Heart left ventricle (tissue), 16 donors: ENCODE measurements at regions not wholly inside any gene's neighbourhood (a gene's known extent, or its start where the extent isn't known, plus 50 kb on each side); places are given as distances from the start of the nearest gene placed in this dataset.

Experiments
- ATAC-seq, 4 donors: fragments of 200-7000 bp; cut with Tn5 transposase; one replicate each; pipeline ENCODE4 v1.9.1; 2020 to 2022; ENCODE audit warnings: moderate library complexity in 4 of 4, mild to moderate bottlenecking in 3 of 4, moderate number of reproducible peaks in 1 of 4
- DNase-seq, 5 donors: peaks; one replicate each; pipeline ENCODE4 v3.0.0-alpha.2; 2020
- H3K27ac ChIP-seq, 12 donors: fragments of 200-600 bp; sonication (generic) in 4 of 12; one replicate each; pipeline versions ENCODE4 v1.5.0 to v1.8.0; 2016 to 2022; ENCODE audit warnings: mild to moderate bottlenecking in 2 of 12
- H3K27me3 ChIP-seq, 9 donors: fragments of 200-600 bp; sonication (generic) in 2 of 9; one replicate each; pipeline versions ENCODE4 v1.5.1 to v1.8.0; 2016 to 2022; ENCODE audit warnings: mild to moderate bottlenecking in 3 of 9
- H3K36me3 ChIP-seq, 9 donors: fragments of 200-600 bp; sonication (generic) in 2 of 9; one replicate each; pipeline versions ENCODE4 v1.5.0 to v1.8.0; 2018 to 2022; ENCODE audit warnings: mild to moderate bottlenecking in 2 of 9
- H3K4me1 ChIP-seq, 12 donors: fragments of 200-600 bp; sonication (generic) in 4 of 12; one replicate each; pipeline versions ENCODE4 v1.5.0 to v1.8.0; 2016 to 2022; ENCODE audit warnings: mild to moderate bottlenecking in 3 of 12
- H3K4me3 ChIP-seq, 12 donors: fragments of 200-600 bp; sonication (generic) in 4 of 12; one replicate each; pipeline versions ENCODE4 v1.5.0 to v1.8.0; 2017 to 2022; ENCODE audit warnings: mild to moderate bottlenecking in 9 of 12, moderate library complexity in 4 of 12
- H3K9me3 ChIP-seq, 12 donors: fragments of 200-600 bp; sonication (generic) in 4 of 12; one replicate each; pipeline versions ENCODE4 v1.5.0 to v1.8.0; 2016 to 2022; ENCODE audit warnings: mild to moderate bottlenecking in 1 of 12
- POLR2A ChIP-seq, 2 donors: fragments of 450-650 bp; IDR thresholded peaks; one replicate each; pipeline ENCODE4 v1.6.1; 2017; ENCODE audit warnings: antibody characterized with exemption in 2 of 2, mild to moderate bottlenecking in 2 of 2, moderate library complexity in 2 of 2
- WGBS, 4 donors: extraction: QIAGEN DNeasy Blood & Tissue Kit in 2 of 4; methylation state at CpG; one replicate each; pipeline versions ENCODE4 v1.1.5 to v1.1.7; 2013 to 2018; 5-methylcytosine and 5-hydroxymethylcytosine counted together
- intact Hi-C, 10 donors: fragments of 100-400 bp; cut with DNase I; formaldehyde crosslinking; loops; one replicate each; pipeline versions ENCODE4 v1.11.1 to v1.14.2; 2022
- TF ChIP-seq, protein P1 (sequence below), 12 donors: fragments of 200-600 bp; sonication (generic) in 4 of 12; IDR thresholded peaks; one replicate each; pipeline versions ENCODE4 v1.5.0 to v1.8.0; 2018 to 2022; ENCODE audit warnings: antibody characterized with exemption in 12 of 12, mild to moderate bottlenecking in 5 of 12
- donor health status: ischemic (EF 13 %, LVEDD 7.1; RV severe dilation, severe dysfunction).
- donor health status: healthy with polysubstance abuse.
- donor health status: DM: no; HTN: yes; CAD: no.
- donor health status: DM: no; HTN: no; CAD: no.
- donor health status: ischemic (EF 25% LVEDD 6.9; RV normal size, moderate dysfunction).
- donor health status: ischemic (EF 25% LVEDD 5.7; RV mildly dilated, moderate dysfunction).
- donor health status: healthy.
- donor health status: DM: yes; HTN: yes; CAD: no.
- donor health status: ischemic (EF 35%, LVEDD 5.7; RV mildly dilated, moderate dysfunction).
- donor health status: nonischemic (EF 11% LVEDD 7.7; RV severe dilation, severe dysfunction).
- donor health status: DM: yes; HTN: yes; CAD: no.
- donor health status: PGD.
- donor health status: ischemic (EF 29% LVEDD 5.4; RV normal size, mild dysfunction).
- donor health status: nonischemic (EF 23%, LVEDD 6.1; RV moderate dilation, normal function).

GRCh38 chr10:91349381-91349780, 60.8 kb upstream of the HECTD2 start:
- Histone ChIP-seq H3K9me3 (no peaks in the 10 kb centered on the region), H3K36me3 (no peaks in the 10 kb centered on the region), H3K27me3 (no peaks in the 10 kb centered on the region), H3K4me1 (peaks cover 0 to 19% (median 7%) of the 10 kb centered on the region in 12 donors), H3K4me3 (no peak overlapping the region), H3K27ac (peak overlapping the region in 8 of 12 donors; percentile 9 to 78 (median 51))
- TF ChIP-seq POLR2A (IDR thresholded peaks at IDR 0.05) = no peak
- TF ChIP-seq, protein P1, sequence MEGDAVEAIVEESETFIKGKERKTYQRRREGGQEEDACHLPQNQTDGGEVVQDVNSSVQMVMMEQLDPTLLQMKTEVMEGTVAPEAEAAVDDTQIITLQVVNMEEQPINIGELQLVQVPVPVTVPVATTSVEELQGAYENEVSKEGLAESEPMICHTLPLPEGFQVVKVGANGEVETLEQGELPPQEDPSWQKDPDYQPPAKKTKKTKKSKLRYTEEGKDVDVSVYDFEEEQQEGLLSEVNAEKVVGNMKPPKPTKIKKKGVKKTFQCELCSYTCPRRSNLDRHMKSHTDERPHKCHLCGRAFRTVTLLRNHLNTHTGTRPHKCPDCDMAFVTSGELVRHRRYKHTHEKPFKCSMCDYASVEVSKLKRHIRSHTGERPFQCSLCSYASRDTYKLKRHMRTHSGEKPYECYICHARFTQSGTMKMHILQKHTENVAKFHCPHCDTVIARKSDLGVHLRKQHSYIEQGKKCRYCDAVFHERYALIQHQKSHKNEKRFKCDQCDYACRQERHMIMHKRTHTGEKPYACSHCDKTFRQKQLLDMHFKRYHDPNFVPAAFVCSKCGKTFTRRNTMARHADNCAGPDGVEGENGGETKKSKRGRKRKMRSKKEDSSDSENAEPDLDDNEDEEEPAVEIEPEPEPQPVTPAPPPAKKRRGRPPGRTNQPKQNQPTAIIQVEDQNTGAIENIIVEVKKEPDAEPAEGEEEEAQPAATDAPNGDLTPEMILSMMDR (IDR thresholded peaks at IDR 0.05) = no peak
- intact Hi-C loops = no loop called here
- ATAC-seq = peak; percentile 90 to 94 (median 93)
- peak in 3 of 5 donors; percentile 38 to 78 (median 38) for DNase-seq

DNA sequence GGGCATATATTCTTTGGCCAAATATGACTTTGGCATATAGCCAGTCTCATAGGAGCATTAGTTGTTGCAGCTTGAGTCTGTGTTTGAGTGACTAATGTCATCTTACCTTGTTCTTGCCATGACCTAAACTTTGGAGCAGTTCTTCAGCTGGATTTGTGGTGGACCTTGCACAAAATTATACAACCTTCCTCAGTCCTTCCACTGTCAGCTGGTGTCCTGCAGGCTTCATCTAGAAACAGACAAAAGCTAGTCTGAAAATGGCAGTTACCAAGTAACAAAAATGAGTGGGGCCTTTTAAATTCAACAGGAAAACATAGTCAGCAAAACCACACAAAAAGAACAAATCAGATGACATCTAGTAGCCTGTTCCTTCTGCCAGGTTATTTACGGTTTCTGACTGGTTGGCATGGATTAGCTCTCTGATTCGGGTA, 59.5 kb upstream of the HECTD2 start:
- intact Hi-C loops = no loop called here
- Histone ChIP-seq H3K4me3 (no peak overlapping the region), H3K36me3 (no peaks in the 10 kb centered on the region), H3K9me3 (no peaks in the 10 kb centered on the region), H3K27ac (peak overlapping the region in 1 of 12 donors; percentile 4), H3K4me1 (peaks cover 0 to 19% (median 7%) of the 10 kb centered on the region in 12 donors), H3K27me3 (no peaks in the 10 kb centered on the region)
- 71 to 77% (median 73%) methylated on average over 2 of the region's 2 CpGs for WGBS, 4 donors
- DNase-seq (no peak), ATAC-seq (peak in 1 of 4 donors; percentile 13)
- no peak for TF ChIP-seq POLR2A (IDR thresholded peaks at IDR 0.05)
- TF ChIP-seq, protein P1 (IDR thresholded peaks at IDR 0.05) = no peak

DNA sequence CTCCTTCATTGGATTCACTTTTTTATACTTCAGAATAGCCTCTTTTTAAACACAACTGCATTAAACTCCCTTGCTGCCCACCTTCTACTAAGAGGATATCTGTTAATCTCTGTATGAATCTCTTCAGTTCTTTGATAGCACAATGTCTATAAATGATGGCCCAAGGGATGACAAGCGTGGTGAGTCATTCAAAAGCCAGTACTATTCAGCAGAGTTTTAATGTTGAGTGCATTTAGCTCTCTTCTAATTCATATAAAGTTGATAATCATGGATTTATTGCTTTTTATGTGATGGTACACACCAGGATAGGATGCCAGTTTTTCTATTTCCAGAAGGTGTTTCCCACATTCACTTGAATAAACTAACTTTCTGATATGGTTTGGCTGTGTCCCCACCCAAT, 57.4 kb upstream of the HECTD2 start:
- ATAC-seq (no peak), DNase-seq (no peak)
- TF ChIP-seq POLR2A (IDR thresholded peaks at IDR 0.05) = no peak
- TF ChIP-seq, protein P1 (IDR thresholded peaks at IDR 0.05) = no peak
- peaks cover 0 to 19% (median 7%) of the 10 kb centered on the region in 12 donors for H3K4me1 ChIP-seq
- intact Hi-C loops = no loop called here
- peaks cover 0 to 4% (median 0%) of the 10 kb centered on the region in 9 donors for H3K27me3 ChIP-seq
- no peak overlapping the region for H3K4me3 ChIP-seq
- H3K27ac ChIP-seq = no peak overlapping the region
- H3K36me3 ChIP-seq = no peaks in the 10 kb centered on the region
- H3K9me3 ChIP-seq = no peaks in the 10 kb centered on the region
- WGBS, 4 donors = 90 to 97% (median 92%) methylated on average over 1 of the region's 1 CpG

DNA sequence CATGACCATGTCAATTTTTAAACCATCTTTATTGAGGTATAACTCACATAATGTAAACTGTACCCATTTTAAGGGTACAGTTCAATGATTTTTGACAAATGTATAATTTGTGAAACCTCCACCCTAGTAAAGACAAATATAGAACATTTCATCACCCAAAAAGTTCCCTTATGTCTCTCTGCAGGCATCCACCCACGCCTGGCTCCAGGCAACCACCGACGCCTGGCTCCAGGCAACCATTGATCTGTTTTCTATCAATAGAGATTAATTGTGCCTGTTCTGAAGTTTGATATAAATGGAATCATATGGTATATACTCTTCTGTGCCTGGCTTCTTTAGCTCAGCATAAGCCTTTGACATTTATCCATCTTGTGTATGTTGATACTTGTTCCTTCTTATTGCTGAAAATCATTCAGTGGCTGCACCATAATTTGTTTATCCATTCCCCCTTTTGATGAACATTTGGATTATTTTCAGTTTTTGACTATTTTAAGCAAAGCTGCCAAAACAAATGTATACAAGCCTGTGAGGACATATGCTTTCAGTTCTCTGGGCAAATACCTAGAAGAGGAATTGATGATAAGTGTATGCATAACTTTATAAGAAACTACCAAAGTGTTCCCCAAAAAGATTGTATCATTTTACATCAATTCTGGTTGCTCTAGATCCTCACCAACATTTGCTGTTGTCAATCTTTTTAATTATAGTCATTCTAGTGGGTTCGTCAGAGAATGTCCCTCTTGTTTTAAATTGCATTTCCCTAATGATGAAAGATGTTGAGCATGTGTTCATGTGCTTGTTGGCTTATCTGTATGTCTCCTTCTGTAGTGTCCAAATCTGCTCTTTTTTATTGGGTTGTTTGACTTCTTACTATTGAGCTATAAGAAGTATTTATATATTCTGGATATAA, 55.7 kb upstream of the HECTD2 start:
- Histone ChIP-seq H3K4me3 (no peak overlapping the region), H3K27me3 (peaks cover 0 to 13% (median 0%) of the 10 kb centered on the region in 9 donors), H3K27ac (no peak overlapping the region), H3K36me3 (no peaks in the 10 kb centered on the region), H3K9me3 (no peaks in the 10 kb centered on the region), H3K4me1 (peaks cover 0 to 12% (median 6%) of the 10 kb centered on the region in 12 donors)
- ATAC-seq (no peak), DNase-seq (no peak)
- no peak for TF ChIP-seq POLR2A (IDR thresholded peaks at IDR 0.05)
- TF ChIP-seq, protein P1 (IDR thresholded peaks at IDR 0.05) = no peak
- intact Hi-C loops = no loop called here
- WGBS, 4 donors = 88 to 91% (median 91%) methylated on average over 4 of the region's 4 CpGs
